IMR-90 (cell line): ENCODE measurements at regions not wholly inside any gene's neighbourhood (a gene's known extent, or its start where the extent isn't known, plus 50 kb on each side); places are given as distances from the start of the nearest gene placed in this dataset.

ENCODE experiments used
- ATAC-seq: fragments of 200-7000 bp; cut with Tn5 transposase; 2 replicates; pipeline ENCODE4 v1.9.1; 2020; ENCODE audit warnings: low read depth, mild to moderate bottlenecking, moderate library complexity
- BruUV-seq: library from RNA; stranded (reverse); fragments of 400-500 nt; replicated peaks from 2 replicates; lab custom pipeline; 2021; lab: Mats Ljungman, UMichigan
- CTCF ChIA-PET: fragments of 300-600 bp; formaldehyde crosslinking; extraction: SDS; loops from one replicate; lab custom pipeline; 2021; ENCODE audit warnings: antibody characterized with exemption; lab: Yijun Ruan, JAX
- POLR2A ChIA-PET: fragments of 300-600 bp; sonication (Branson Sonifier 250); formaldehyde crosslinking; loops from one replicate; lab custom pipeline; 2022; ENCODE audit warnings: antibody characterized with exemption; ENCODE audit not compliant: unreplicated experiment; lab: Charles Lee
- DNase-seq: peaks from one replicate; pipeline ENCODE4 v3.0.0; 2013
- H2AFZ ChIP-seq: replicated peaks from 2 replicates; pipeline ENCODE3; 2013; ENCODE audit warnings: low read length, mild to moderate bottlenecking; ENCODE audit not compliant: poor library complexity
- H2AK5ac ChIP-seq: 2 replicates; pipeline ENCODE4 v1.6.1; 2013; ENCODE audit warnings: low read depth, low read length, inconsistent platforms
- H2AK9ac ChIP-seq: replicated peaks from 2 replicates; pipeline ENCODE3; 2013; ENCODE audit warnings: mild to moderate bottlenecking, low read depth, low read length, moderate library complexity; ENCODE audit not compliant: poor library complexity
- H2BK120ac ChIP-seq: 2 replicates; pipeline ENCODE4 v1.6.1; 2013; ENCODE audit warnings: low read depth, low read length, inconsistent platforms
- H2BK15ac ChIP-seq: 3 replicates; pipeline ENCODE4 v1.6.1; 2013; ENCODE audit warnings: low read depth, low read length, inconsistent platforms
- H2BK20ac ChIP-seq: 2 replicates; pipeline ENCODE4 v1.6.1; 2013; ENCODE audit warnings: low read depth, mild to moderate bottlenecking, inconsistent platforms, low read length, moderate library complexity
- H2BK5ac ChIP-seq: 2 replicates; pipeline ENCODE4 v1.6.1; 2013; ENCODE audit warnings: mild to moderate bottlenecking, low read depth, low read length, inconsistent platforms; ENCODE audit not compliant: poor library complexity, severe bottlenecking
- H3K14ac ChIP-seq: replicated peaks from 2 replicates; pipeline ENCODE4 v1.6.1; 2013; ENCODE audit warnings: low read depth, low read length, inconsistent platforms
- H3K18ac ChIP-seq: 2 replicates; pipeline ENCODE4 v1.6.1; 2013; ENCODE audit warnings: low read depth, low read length, control low read depth
- H3K23ac ChIP-seq: 2 replicates; pipeline ENCODE4 v1.6.1; 2013; ENCODE audit warnings: low read depth, low read length, inconsistent platforms
- H3K27ac ChIP-seq: 2 replicates; pipeline ENCODE4 v1.5.1; 2013; ENCODE audit warnings: mild to moderate bottlenecking, control low read depth, low read length; ENCODE audit not compliant: insufficient read depth
- H3K27me3 ChIP-seq: 2 replicates; pipeline ENCODE4 v1.6.1; 2013; ENCODE audit warnings: low read length; ENCODE audit not compliant: control insufficient read depth, insufficient read depth
- H3K36me3 ChIP-seq: 2 replicates; pipeline ENCODE4 v1.6.1; 2013; ENCODE audit warnings: low read length, mixed read lengths; ENCODE audit not compliant: control insufficient read depth, insufficient read depth
- H3K4ac ChIP-seq: 2 replicates; pipeline ENCODE4 v1.6.1; 2013; ENCODE audit warnings: low read depth, low read length, inconsistent platforms
- H3K4me1 ChIP-seq: 2 replicates; pipeline ENCODE4 v1.6.1; 2013; ENCODE audit warnings: low read length, mixed read lengths; ENCODE audit not compliant: control insufficient read depth, insufficient read depth
- H3K4me2 ChIP-seq: 2 replicates; pipeline ENCODE4 v1.6.1; 2013; ENCODE audit warnings: low read depth, mild to moderate bottlenecking, control low read depth, low read length, moderate library complexity
- H3K4me3 ChIP-seq: 2 replicates; pipeline ENCODE4 v1.5.1; 2013; ENCODE audit warnings: low read depth, mild to moderate bottlenecking, control low read depth, low read length, moderate library complexity; ENCODE audit not compliant: insufficient read depth
- H3K56ac ChIP-seq: 2 replicates; pipeline ENCODE4 v1.6.1; 2013; ENCODE audit warnings: low read length, inconsistent platforms; ENCODE audit not compliant: insufficient read depth; ENCODE audit errors: extremely low read depth
- H3K79me1 ChIP-seq, 2 experiments: 2 replicates each; pipeline ENCODE4 v1.6.1; 2013; ENCODE audit warnings: low read length in 2 of 2, inconsistent platforms in 1 of 2, low read depth in 1 of 2
- H3K9ac ChIP-seq: 2 replicates; pipeline ENCODE4 v1.6.1; 2013; ENCODE audit warnings: low read depth, low read length, control low read depth
- H3K9me1 ChIP-seq: 2 replicates; pipeline ENCODE4 v1.6.1; 2013; ENCODE audit warnings: low read length, inconsistent platforms; ENCODE audit not compliant: insufficient read depth
- H3K9me3 ChIP-seq: 2 replicates; pipeline ENCODE4 v1.6.1; 2013; ENCODE audit warnings: low read length; ENCODE audit not compliant: control insufficient read depth, insufficient read depth
- H4K20me1 ChIP-seq: 2 replicates; pipeline ENCODE4 v1.6.1; 2013; ENCODE audit warnings: low read length, inconsistent platforms; ENCODE audit not compliant: insufficient read depth
- H4K5ac ChIP-seq: 2 replicates; pipeline ENCODE4 v1.6.1; 2013; ENCODE audit warnings: mild to moderate bottlenecking, low read depth, low read length, control low read depth
- H4K8ac ChIP-seq, 2 experiments: 2 replicates each; pipeline ENCODE4 v1.6.1; 2013; ENCODE audit warnings: low read depth in 2 of 2, low read length in 2 of 2, control low read depth in 1 of 2, inconsistent platforms in 1 of 2
- H4K91ac ChIP-seq: 2 replicates; pipeline ENCODE4 v1.6.1; 2013; ENCODE audit warnings: low read depth, low read length, inconsistent platforms; ENCODE audit not compliant: insufficient read depth
- ELK1 ChIP-seq: fragments of 150-350 bp; IDR thresholded peaks from 2 replicates; pipeline ENCODE4 v1.6.1; 2016; ENCODE audit warnings: low read depth, mild to moderate bottlenecking, low read length, moderate library complexity, borderline replicate concordance
- MAFK ChIP-seq: IDR thresholded peaks from 2 replicates; pipeline ENCODE4 v1.6.1; 2012; ENCODE audit warnings: low read depth, low read length, improper control_type of control experiment
- MXI1 ChIP-seq: IDR thresholded peaks from 2 replicates; pipeline ENCODE4 v1.6.1; 2012; ENCODE audit warnings: low read depth, mild to moderate bottlenecking, low read length, moderate library complexity, borderline replicate concordance
- NFE2L2 ChIP-seq: fragments of 150-350 bp; IDR thresholded peaks from 2 replicates; pipeline ENCODE4 v1.6.1; 2016; ENCODE audit warnings: low read depth, mild to moderate bottlenecking, low read length
- RCOR1 ChIP-seq: IDR thresholded peaks from 2 replicates; pipeline ENCODE4 v1.6.1; 2012; ENCODE audit warnings: mild to moderate bottlenecking, low read length, improper control_type of control experiment; ENCODE audit not compliant: insufficient replicate concordance
- RFX5 ChIP-seq: IDR thresholded peaks from 2 replicates; pipeline ENCODE4 v1.8.0; 2012; ENCODE audit warnings: low read depth, mild to moderate bottlenecking, low read length, moderate library complexity
- WGBS, 2 experiments: methylation state at CpG; one replicate each; pipeline versions ENCODE4 v1.1.5 to v1.1.7; 2013; ENCODE audit warnings: missing lambda C conversion rate in 2 of 2; ENCODE audit not compliant: insufficient read length in 1 of 2; ENCODE audit errors: extremely low coverage in 2 of 2; 5-methylcytosine and 5-hydroxymethylcytosine counted together
- dilution Hi-C: fragments of 300-500 bp; cut with HindIII; formaldehyde crosslinking; loops from one replicate; pipeline ENCODE4 v1.14.3; 2018; ENCODE audit warnings: low sequenced_read_pairs; ENCODE audit not compliant: unreplicated experiment
- in situ Hi-C: fragments of 300-500 bp; cut with MboI; formaldehyde crosslinking; loops from 3 replicates; pipeline ENCODE4 v1.14.3; 2019; ENCODE audit warnings: low sequenced_read_pairs, inconsistent platforms, mixed read lengths
- intact Hi-C: fragments of 100-400 bp; cut with micrococcal nuclease; formaldehyde crosslinking; loops from 2 replicates; pipeline ENCODE4 v1.10.0; 2022

GRCh38 chr1:56425494-56426037, 153.8 kb downstream of the PLPP3 start:
- dilution Hi-C loops (no loop called here), intact Hi-C loops (no loop called here), in situ Hi-C loops (no loop called here)
- H3K4ac ChIP-seq: no peak overlapping the region
- no peaks in the 10 kb centered on the region for H3K36me3 ChIP-seq
- no peak overlapping the region for H3K56ac ChIP-seq
- no peak overlapping the region for H3K4me3 ChIP-seq
- H4K5ac ChIP-seq: no peak overlapping the region
- H2BK5ac ChIP-seq: no peak overlapping the region
- H4K91ac ChIP-seq: no peak overlapping the region
- H3K27ac ChIP-seq: no peak overlapping the region
- ChIA-PET CTCF (interaction anchor here (0.6 kb wide), 1 partner anchor 12 kb away, joined by 3 read pairs; no protein-coding TSS in a partner anchor), POLR2A (no interaction called here)
- BruUV-seq: no TSS peak
- no peak overlapping the region for H3K23ac ChIP-seq
- no peak overlapping the region for H2BK120ac ChIP-seq
- no peak overlapping the region for H3K18ac ChIP-seq
- no peak overlapping the region for H3K4me2 ChIP-seq
- 71% methylated on average over 2 of the region's 3 CpGs; no CpG with 5 or more reads in 1 of the 2 experiments for WGBS, 2 experiments
- H3K14ac ChIP-seq: no peak overlapping the region
- no peaks in the 10 kb centered on the region; the same call in 1 of the 2 replicates for H3K9me1 ChIP-seq
- H2AK5ac ChIP-seq: no peak overlapping the region
- H4K8ac ChIP-seq: no peak overlapping the region
- H2AK9ac ChIP-seq: no peak overlapping the region
- TF ChIP-seq RFX5: no peak
- no peak for TF ChIP-seq MAFK
- no peak for TF ChIP-seq MXI1
- TF ChIP-seq NFE2L2: no peak
- no peak for TF ChIP-seq ELK1
- TF ChIP-seq RCOR1: no peak
- no peak overlapping the region for H2BK20ac ChIP-seq
- no peak overlapping the region for H2BK15ac ChIP-seq
- H3K27me3 ChIP-seq: no peaks in the 10 kb centered on the region
- no peaks in the 10 kb centered on the region for H3K9me3 ChIP-seq
- ATAC-seq (no peak), DNase-seq (no peak)
- H3K4me1 ChIP-seq: peaks cover 4% of the 10 kb centered on the region; the same call in 1 of the 2 replicates
- no peak overlapping the region for H3K9ac ChIP-seq
- no peaks in the 10 kb centered on the region for H4K20me1 ChIP-seq
- H2AFZ ChIP-seq: no peak overlapping the region
- H3K79me1 ChIP-seq: no peaks in the 10 kb centered on the region
